Dendritic cell treated with granulocyte-macrophage colony-stimulating factor and Interleukin-4, amounts not matched to agents 40 ng/mL and 50 ng/mL, for 4 days (primary cell): ENCODE measurements at regions not wholly inside any gene's neighbourhood (a gene's known extent, or its start where the extent isn't known, plus 50 kb on each side); places are given as distances from the start of the nearest gene placed in this dataset.

Experiments
- H3K27ac Mint-ChIP-seq: one replicate; pipeline ENCODE4 v1.8.0; 2022; ENCODE audit warnings: mild to moderate bottlenecking, mixed read lengths
- H3K27me3 Mint-ChIP-seq: one replicate; pipeline ENCODE4 v1.8.0; 2022; ENCODE audit warnings: mild to moderate bottlenecking, mixed read lengths
- H3K36me3 Mint-ChIP-seq: one replicate; pipeline ENCODE4 v1.8.0; 2022; ENCODE audit warnings: low read depth, mixed read lengths
- H3K4me1 Mint-ChIP-seq: one replicate; pipeline ENCODE4 v1.8.0; 2022; ENCODE audit warnings: low read depth, mixed read lengths
- H3K4me3 Mint-ChIP-seq: one replicate; pipeline ENCODE4 v1.8.0; 2022; ENCODE audit warnings: mild to moderate bottlenecking, moderate library complexity, mixed read lengths
- H3K9me3 Mint-ChIP-seq: one replicate; pipeline ENCODE4 v1.8.0; 2022; ENCODE audit warnings: mixed read lengths
- intact Hi-C: fragments of 100-400 bp; cut with micrococcal nuclease; formaldehyde crosslinking; loops from one replicate; pipeline ENCODE4 v1.15.0; 2022

DNA sequence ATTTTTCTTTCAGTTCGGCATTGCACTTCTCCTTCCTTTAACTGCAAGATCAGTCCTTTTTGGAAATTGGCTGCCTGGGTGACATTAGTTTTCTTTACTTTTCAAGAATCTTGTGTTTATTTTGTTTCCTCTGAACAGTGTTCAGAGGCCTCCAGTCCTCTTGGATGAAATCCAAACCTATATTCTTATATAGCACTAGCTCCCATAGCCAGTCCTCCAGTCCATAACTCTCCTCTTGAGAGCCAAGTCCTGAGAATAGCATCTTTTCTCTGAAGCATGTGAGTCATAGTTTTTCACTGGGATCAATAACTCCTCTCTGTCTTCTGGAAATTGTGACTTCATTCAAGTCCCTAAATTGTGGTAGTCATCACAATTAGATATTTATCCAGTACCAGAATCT, 357.5 kb downstream of the RAPGEF2 start:
- no peaks in the 10 kb centered on the region for H3K36me3 Mint-ChIP-seq
- intact Hi-C loops, result no loop called here
- H3K4me3 Mint-ChIP-seq, result no peak overlapping the region
- no peak overlapping the region for H3K27ac Mint-ChIP-seq
- peaks cover 13% of the 10 kb centered on the region for H3K9me3 Mint-ChIP-seq
- no peaks in the 10 kb centered on the region for H3K27me3 Mint-ChIP-seq
- no peaks in the 10 kb centered on the region for H3K4me1 Mint-ChIP-seq

DNA sequence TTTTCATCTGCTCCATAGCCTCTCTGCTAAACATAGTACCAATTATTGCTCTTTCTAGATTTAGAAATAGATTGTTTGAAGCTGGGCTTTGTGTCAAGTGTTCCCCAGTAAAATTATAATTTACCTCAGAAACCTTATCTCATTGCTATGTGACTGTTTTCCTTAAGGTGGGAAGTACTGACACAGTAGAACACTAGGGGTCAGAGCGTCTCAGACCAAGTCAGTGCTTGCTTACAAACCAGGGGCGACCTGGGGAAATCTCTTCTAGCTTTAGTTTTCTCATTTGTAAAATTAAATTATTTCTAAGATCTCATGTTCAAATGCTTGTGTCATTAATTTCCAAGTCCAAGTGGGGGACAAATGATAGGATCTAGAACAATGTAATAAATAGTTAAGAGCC, 360.4 kb downstream of the RAPGEF2 start:
- Mint-ChIP-seq H3K4me1 (no peaks in the 10 kb centered on the region), H3K9me3 (peaks cover 24% of the 10 kb centered on the region), H3K36me3 (no peaks in the 10 kb centered on the region), H3K27me3 (no peaks in the 10 kb centered on the region), H3K27ac (no peak overlapping the region), H3K4me3 (no peak overlapping the region)
- intact Hi-C loops, result no loop called here

DNA sequence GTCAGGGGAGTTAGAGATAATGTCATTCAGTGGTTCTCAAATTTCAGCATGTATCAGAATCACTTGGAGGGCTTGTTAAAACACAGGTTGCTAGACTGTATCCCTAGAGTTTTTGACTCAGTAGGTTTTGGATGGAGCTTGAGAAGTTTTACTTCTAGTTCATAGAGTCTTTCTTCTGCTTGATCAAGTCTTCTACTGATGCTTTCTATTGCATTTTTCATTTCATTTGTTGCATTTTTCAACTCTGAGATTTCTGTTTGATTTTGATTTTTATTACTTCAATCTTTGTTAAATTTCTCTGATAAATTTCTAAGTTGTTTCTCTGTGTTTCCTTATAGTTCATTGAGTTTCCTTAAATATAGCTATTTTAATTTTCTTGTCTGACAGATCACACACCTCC, 361.4 kb downstream of the RAPGEF2 start:
- H3K4me3 Mint-ChIP-seq, result no peak overlapping the region
- no peak overlapping the region for H3K27ac Mint-ChIP-seq
- peaks cover 24% of the 10 kb centered on the region for H3K9me3 Mint-ChIP-seq
- H3K27me3 Mint-ChIP-seq, result no peaks in the 10 kb centered on the region
- H3K36me3 Mint-ChIP-seq, result no peaks in the 10 kb centered on the region
- H3K4me1 Mint-ChIP-seq, result no peaks in the 10 kb centered on the region
- intact Hi-C loops, result no loop called here

DNA sequence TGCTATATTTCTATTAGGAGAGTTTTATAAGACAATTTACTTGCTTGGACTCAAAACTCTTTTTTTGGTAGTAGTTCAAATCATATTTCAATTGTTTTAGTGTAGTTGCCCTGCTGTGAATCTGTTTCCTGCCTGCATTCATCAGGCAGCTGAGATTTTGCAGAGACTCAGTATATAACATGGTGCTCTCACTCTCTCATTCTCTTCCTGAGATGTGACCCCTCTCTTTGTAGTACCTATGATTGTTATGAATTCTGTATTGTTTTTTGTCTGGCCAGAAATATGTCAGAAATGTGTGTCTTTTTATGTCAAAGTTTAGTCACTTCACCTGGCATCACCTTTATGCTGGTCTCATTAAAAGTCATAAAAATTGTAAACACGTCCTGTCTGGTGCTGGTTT, 374.0 kb downstream of the RAPGEF2 start:
- Mint-ChIP-seq H3K27me3 (no peaks in the 10 kb centered on the region), H3K4me3 (no peak overlapping the region)
- intact Hi-C loops, result no loop called here

DNA sequence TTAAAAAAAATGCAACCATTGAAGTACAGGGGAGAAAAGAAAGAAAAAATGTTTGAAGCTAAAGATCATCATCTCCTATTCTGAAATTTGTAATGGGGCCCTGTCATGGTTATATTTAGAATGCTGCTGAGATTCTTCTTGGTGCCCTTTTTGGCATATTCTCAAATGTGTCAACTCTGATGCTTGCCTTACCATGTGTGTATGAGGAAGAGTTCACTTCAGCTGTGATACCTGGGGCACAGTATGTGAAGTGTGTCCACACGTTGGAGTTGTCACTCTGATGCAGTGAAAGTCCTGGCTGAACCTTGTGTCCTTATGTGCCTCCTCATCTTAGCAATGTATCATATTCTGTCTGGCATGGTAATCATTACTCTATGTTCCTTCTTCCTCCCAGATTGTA, 377.9 kb downstream of the RAPGEF2 start:
- Mint-ChIP-seq H3K4me1 (no peaks in the 10 kb centered on the region), H3K9me3 (no peaks in the 10 kb centered on the region), H3K4me3 (no peak overlapping the region), H3K36me3 (no peaks in the 10 kb centered on the region), H3K27ac (no peak overlapping the region), H3K27me3 (peaks cover 3% of the 10 kb centered on the region)
- intact Hi-C loops, result no loop called here

More for the DNA sequence above, 374.0 kb downstream of the RAPGEF2 start:
- Mint-ChIP-seq H3K27ac (no peak overlapping the region), H3K9me3 (no peaks in the 10 kb centered on the region), H3K36me3 (no peaks in the 10 kb centered on the region), H3K4me1 (no peaks in the 10 kb centered on the region)

GRCh38 chr4:159481936-159482335, 379.1 kb downstream of the RAPGEF2 start:
- Mint-ChIP-seq H3K4me1 (no peaks in the 10 kb centered on the region), H3K27ac (no peak overlapping the region), H3K9me3 (no peaks in the 10 kb centered on the region), H3K27me3 (peaks cover 6% of the 10 kb centered on the region), H3K36me3 (no peaks in the 10 kb centered on the region), H3K4me3 (no peak overlapping the region)
- intact Hi-C loops, result no loop called here

DNA sequence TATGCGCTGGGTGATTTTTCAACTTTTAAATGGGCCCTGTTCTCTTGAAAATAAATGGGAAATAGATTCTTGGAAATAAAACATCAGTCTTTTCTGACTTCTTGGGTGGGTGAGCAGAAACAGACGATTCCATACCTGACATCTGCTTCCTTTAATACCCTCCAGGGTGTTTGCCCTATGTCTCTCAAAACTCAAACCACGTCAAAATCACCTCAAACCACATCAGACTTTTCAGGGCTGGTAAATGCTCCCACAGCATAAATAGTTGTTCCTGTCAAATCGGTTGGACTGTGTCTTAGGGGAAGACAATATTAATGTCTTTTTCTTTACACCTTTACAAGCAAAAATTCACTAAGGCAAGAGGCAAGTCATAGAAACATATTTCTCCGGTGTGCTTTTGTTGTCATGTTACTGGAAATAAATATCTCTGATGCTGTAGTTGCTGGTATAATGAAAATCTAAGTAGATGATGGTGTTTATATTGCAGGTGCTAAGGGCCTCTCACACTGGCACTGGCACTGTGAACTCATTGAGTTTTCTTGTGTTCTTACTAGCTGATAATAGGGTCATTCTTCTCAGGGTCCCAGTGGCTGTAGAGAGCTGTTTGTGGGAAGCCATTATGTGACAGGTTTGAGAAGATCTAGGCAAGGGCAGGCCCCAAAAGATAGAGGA, 380.4 kb downstream of the RAPGEF2 start:
- intact Hi-C loops, result no loop called here
- Mint-ChIP-seq H3K4me1 (peaks cover 5% of the 10 kb centered on the region), H3K27ac (no peak overlapping the region), H3K27me3 (peaks cover 10% of the 10 kb centered on the region), H3K4me3 (no peak overlapping the region), H3K9me3 (no peaks in the 10 kb centered on the region), H3K36me3 (no peaks in the 10 kb centered on the region)

- Mint-ChIP-seq H3K36me3 (no peaks in the 10 kb centered on the region), H3K27ac (no peak overlapping the region), H3K4me3 (no peak overlapping the region), H3K9me3 (no peaks in the 10 kb centered on the region), H3K27me3 (peaks cover 10% of the 10 kb centered on the region), H3K4me1 (peaks cover 5% of the 10 kb centered on the region)
- intact Hi-C loops, result no loop called here
Measured at GRCh38 chr4:159483782-159484741, 381.2 kb downstream of the RAPGEF2 start.

GRCh38 chr4:159484864-159485263, 382.0 kb downstream of the RAPGEF2 start:
- intact Hi-C loops, result no loop called here
- H3K36me3 Mint-ChIP-seq, result no peaks in the 10 kb centered on the region
- H3K27ac Mint-ChIP-seq, result no peak overlapping the region
- H3K9me3 Mint-ChIP-seq, result no peaks in the 10 kb centered on the region
- peaks cover 5% of the 10 kb centered on the region for H3K4me1 Mint-ChIP-seq
- no peak overlapping the region for H3K4me3 Mint-ChIP-seq
- H3K27me3 Mint-ChIP-seq, result peaks cover 10% of the 10 kb centered on the region

DNA sequence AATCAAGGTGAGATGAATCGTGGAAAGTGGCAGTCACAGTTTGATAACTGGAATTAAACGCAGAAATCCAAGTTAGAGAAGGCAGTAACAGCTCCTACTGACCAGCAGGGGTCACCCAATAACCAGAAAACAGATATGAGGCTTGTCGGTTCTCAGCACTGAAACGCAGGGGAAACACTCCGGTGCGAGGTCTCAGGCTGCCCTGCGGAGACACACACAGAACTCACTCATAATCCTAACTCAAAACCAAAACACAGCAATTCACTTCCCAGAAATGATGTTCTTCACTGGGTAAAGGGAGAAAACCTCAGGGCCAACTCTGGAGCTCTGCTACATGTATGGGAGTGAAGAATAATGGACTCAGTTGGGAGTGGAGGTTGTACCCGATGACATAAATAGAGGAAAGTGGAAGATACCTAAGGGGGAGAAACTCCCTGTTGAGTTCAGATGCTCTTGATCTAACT, 384.4 kb downstream of the RAPGEF2 start:
- Mint-ChIP-seq H3K4me1 (peaks cover 5% of the 10 kb centered on the region), H3K27me3 (peaks cover 10% of the 10 kb centered on the region), H3K36me3 (no peaks in the 10 kb centered on the region), H3K9me3 (no peaks in the 10 kb centered on the region), H3K4me3 (no peak overlapping the region), H3K27ac (no peak overlapping the region)
- intact Hi-C loops, result no loop called here

GRCh38 chr4:159489646-159490045, 386.8 kb downstream of the RAPGEF2 start:
- intact Hi-C loops, result no loop called here
- Mint-ChIP-seq H3K9me3 (no peaks in the 10 kb centered on the region), H3K27me3 (peaks cover 10% of the 10 kb centered on the region), H3K36me3 (no peaks in the 10 kb centered on the region), H3K4me3 (no peak overlapping the region), H3K27ac (no peak overlapping the region), H3K4me1 (peaks cover 5% of the 10 kb centered on the region)

- Mint-ChIP-seq H3K27ac (no peak overlapping the region), H3K36me3 (no peaks in the 10 kb centered on the region), H3K4me1 (no peaks in the 10 kb centered on the region), H3K27me3 (no peaks in the 10 kb centered on the region), H3K9me3 (no peaks in the 10 kb centered on the region), H3K4me3 (no peak overlapping the region)
- intact Hi-C loops, result no loop called here
Measured at GRCh38 chr4:159495515-159496236, 392.8 kb downstream of the RAPGEF2 start.

DNA sequence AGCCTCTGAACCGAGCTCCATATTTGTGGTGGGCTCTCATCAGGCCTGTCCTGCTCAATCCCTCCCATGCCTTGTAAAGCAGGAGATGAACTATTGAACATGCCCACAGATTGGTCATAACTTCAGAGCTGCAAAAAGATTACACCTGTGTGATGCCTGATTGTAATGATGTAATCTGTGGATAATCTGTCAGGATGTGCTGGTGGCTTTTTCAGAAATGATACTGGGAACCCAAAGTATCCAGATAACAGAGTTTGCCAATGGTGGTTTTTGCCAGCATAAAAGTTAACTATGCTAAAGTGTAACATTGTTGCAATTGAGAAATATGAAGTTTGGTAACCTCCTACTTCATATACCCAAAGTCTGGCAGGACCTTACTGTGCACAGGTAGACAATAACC, 393.4 kb downstream of the RAPGEF2 start:
- intact Hi-C loops, result no loop called here
- Mint-ChIP-seq H3K4me3 (no peak overlapping the region), H3K4me1 (no peaks in the 10 kb centered on the region), H3K36me3 (no peaks in the 10 kb centered on the region), H3K27ac (no peak overlapping the region), H3K27me3 (no peaks in the 10 kb centered on the region), H3K9me3 (no peaks in the 10 kb centered on the region)

- H3K4me1 Mint-ChIP-seq, result no peaks in the 10 kb centered on the region
- H3K27me3 Mint-ChIP-seq, result no peaks in the 10 kb centered on the region
- H3K27ac Mint-ChIP-seq, result no peak overlapping the region
- no peaks in the 10 kb centered on the region for H3K9me3 Mint-ChIP-seq
- intact Hi-C loops, result no loop called here
- no peaks in the 10 kb centered on the region for H3K36me3 Mint-ChIP-seq
- no peak overlapping the region for H3K4me3 Mint-ChIP-seq
Measured at GRCh38 chr4:159497936-159498335, 395.1 kb downstream of the RAPGEF2 start.
